ENCODE measurements at regions not wholly inside any gene's neighbourhood (a gene's known extent, or its start where the extent isn't known, plus 50 kb on each side); places are given as distances from the start of the nearest gene placed in this dataset.
"Not testable (repeated sequence)": the region's sequence is repeated elsewhere in the genome, so short reads cannot be mapped to it uniquely, and the experiment has no call there.

DNA sequence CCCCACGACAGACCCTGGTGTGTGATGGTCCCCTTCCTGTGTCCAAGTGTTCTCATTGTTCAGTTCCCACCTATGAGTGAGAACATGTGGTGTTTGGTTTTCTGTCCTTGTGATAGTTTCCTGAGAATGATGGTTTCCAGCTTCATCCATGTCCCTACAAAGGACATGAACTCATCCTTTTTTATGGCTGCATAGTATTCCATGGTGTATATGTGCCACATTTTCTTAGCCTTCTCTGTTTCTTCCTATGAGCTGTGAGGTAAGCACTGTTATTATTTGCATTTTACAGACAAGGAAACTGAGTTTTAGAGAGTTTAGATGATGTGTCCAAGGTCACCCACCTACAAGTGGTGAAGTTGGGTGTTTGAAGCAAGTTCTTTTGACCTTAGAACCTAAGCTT lies 51.1 kb upstream of the BNC1 start:
- not testable (repeated sequence) for DNase-seq

DNA sequence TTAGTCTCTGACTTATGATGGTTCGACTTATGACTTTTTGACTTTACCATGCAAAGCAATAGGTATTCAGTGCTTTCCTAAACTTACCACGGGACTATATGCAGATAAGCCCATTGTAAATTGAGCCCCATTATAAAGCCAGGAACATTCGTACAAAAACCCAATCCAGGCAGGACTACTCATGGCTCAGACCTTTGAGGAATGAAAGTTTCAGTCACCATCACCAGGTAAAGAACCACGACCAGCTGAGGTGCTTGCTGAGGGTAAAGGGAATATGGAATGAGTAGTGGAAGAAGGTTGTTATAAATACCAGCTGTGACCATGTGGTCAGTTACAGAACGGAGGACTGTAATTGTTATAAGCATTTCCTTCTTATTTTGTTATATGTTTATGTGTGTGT lies 54.9 kb upstream of the BNC1 start:
- DNase-seq = no peak

DNA sequence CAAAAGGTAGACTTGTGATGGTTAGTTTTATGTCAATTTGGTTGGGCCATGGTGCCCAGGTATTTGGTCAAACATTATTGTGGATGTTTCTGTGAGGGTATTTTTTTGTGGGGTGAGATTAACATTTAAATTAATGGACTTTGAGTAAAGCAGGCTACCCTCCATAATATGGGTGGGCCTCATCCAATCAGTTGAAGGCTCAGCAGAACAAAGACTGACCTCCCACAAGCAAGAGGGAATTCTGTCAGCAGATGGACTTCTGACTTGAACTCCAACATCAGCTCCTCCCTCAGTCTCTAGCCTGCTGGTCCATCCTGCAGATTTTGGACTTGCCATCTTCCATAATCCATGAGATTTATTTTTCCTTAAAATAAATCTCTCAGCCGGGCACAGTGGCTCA lies 55.6 kb upstream of the BNC1 start:
- DNase-seq = no peak

DNA sequence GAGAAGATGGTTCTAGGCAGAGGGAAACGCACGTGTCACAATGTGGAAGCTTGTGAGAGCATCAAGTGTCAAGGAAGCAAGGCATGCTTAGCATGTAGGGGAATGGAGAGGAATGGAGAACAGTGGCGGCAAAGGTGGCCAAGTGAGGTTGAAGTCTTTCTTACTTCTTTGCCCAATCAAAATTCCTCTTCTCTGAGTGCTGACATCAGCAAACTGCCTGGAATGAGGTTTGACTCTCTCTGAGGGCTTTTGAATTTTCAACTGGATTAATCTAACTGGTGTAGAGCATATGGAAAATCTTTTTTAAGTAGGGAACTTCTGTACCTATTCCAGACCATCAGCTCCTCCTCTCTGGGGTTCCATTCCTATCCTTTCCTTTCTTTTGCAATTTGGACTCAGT lies 61.9 kb upstream of the BNC1 start:
- no peak for DNase-seq

GRCh38 chr15:83352119-83352518 lies 67.7 kb upstream of the BNC1 start:
- no peak for DNase-seq

- DNase-seq = no peak
Measured at GRCh38 chr15:83356501-83357399, 72.3 kb upstream of the BNC1 start.

- no peak for DNase-seq
Measured at GRCh38 chr15:83358972-83359564, 74.6 kb upstream of the BNC1 start.

- DNase-seq = no peak
Measured at GRCh38 chr15:83362706-83363105, 78.2 kb upstream of the BNC1 start.

GRCh38 chr15:83364501-83364900 lies 80.0 kb upstream of the BNC1 start:
- DNase-seq = no peak

DNA sequence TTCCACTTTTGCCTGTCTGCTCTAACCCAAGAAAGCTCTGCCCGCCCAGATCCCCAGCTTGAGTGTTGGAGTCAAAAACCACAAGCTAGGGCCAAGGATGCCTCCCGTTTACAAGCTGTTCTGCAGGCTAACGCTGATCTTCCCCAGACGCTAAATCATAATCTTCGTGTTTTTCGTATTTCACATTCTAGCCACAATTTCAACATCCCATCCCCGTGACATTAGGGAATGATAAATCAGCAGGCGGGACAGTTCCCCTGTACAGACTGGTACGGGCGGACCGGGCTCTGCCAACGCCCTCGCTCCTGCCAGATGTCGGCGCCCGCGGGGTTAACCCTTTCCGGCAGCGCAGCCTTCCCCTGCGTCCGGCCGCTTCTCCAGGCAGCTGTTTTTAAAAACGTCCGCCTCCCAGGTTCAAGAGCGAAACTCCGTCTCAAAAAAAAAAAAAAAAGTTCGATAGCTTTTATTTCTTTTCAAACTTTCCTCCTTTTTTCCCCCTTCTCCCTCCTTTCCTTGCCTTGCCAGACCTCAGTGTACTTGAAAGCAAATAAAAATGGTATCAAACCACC lies 81.0 kb upstream of the BNC1 start:
- peak; percentile 24 for DNase-seq

DNA sequence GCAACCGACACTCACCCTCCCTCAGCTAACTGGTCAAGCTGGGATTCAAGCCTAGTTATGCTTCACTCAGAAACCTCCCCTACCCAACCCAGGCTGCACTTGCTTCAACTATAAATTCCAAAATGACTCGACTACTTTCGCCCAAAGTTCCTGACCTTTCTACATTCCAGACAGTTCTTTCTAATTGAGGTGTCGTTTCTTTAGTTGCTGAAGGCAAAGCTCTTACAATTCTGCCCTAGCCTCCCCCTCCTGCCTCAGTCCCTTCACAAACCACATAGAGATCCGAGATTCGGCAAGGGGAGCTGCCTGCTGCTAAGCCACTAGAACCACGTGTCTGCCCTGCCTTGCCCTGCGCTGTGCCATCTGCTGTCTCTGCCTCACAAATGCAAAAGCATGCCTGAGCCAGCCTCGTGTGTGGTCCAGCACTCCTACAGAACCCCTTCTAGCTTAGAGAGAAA lies 74.7 kb upstream of the SH3GL3 start:
- DNase-seq = no peak

GRCh38 chr15:83378921-83379578 lies 68.1 kb upstream of the SH3GL3 start:
- DNase-seq = no peak

DNA sequence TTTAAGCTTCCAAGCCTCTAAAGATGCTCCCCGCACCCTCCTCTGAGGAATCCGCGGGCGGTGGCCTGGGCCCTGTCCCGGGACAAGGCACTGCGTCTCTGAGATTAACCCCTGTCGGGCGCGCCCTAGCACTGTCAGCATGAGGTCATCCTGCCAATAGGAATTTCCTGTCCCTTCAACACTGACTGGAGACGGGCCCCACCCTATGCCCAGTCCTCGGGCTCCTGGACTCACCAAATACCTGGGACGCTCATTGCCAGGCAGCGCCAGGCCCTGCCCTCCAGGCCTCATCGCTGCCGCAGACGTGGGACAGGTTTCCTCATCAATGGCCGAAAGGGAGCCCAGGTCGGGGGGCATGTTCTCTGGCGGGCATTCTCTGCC lies 67.6 kb upstream of the SH3GL3 start:
- no peak for DNase-seq

GRCh38 chr15:83380059-83380458 lies 67.1 kb upstream of the SH3GL3 start:
- no peak for DNase-seq

DNA sequence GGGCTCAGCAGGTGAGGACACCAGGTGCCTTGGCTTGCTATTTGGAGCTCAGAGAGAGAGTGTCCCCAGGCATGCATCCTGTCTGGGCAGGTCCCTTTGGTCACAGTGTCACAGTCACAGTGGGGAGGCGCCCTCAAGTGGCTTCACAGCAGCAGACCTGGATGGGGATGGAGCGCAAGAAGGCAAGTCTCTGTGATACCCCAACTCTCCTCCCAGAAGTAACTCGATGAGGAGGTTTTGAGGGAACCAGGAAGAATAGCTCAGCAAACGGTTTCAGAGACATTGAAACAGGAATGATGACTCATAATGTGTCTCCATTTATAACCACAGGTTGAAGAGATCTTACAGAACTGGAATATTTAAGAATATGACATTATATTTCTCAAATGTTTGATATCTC lies 66.5 kb upstream of the SH3GL3 start:
- DNase-seq = peak; percentile 32

- peak; percentile 19 for DNase-seq
Measured at GRCh38 chr15:83383608-83384139, 63.5 kb upstream of the SH3GL3 start.

- DNase-seq = no peak
Measured at GRCh38 chr15:83396101-83396500, 51.0 kb upstream of the SH3GL3 start.
